ENCODE measurements at regions not wholly inside any gene's neighbourhood (a gene's known extent, or its start where the extent isn't known, plus 50 kb on each side); places are given as distances from the start of the nearest gene placed in this dataset.

- Histone ChIP-seq H3K9ac (ENCODE audit: low read depth, low read length, poor library complexity, severe bottlenecking) (no peak overlapping the region), H3K9me2 (replicated peaks; ENCODE audit: low read depth, low read length) (no peaks in the 10 kb centered on the region), H3K36me3 (ENCODE audit: insufficient read depth, low read length) (no peaks in the 10 kb centered on the region), H4K20me1 (ENCODE audit: insufficient read depth, low read length, poor library complexity, severe bottlenecking) (no peaks in the 10 kb centered on the region), H2AFZ (ENCODE audit: low read length) (no peak overlapping the region), H3K79me2 (ENCODE audit: insufficient read depth, low read length) (no peaks in the 10 kb centered on the region), H3K4me2 (ENCODE audit: low read depth, low read length, poor library complexity, severe bottlenecking) (no peak overlapping the region), H3K4me1 (ENCODE audit: insufficient read depth, low read length, poor library complexity, severe bottlenecking) (no peaks in the 10 kb centered on the region), H3K9me3 (ENCODE audit: insufficient read depth, low read depth, low read length) (peaks cover 10% of the 10 kb centered on the region; the same call in 1 of the 2 replicates), H3K4me3 (ENCODE audit: low read length, poor library complexity, severe bottlenecking) (no peak overlapping the region), H3F3A (ENCODE audit: low read depth) (no peaks in the 10 kb centered on the region), H3K27me3 (ENCODE audit: insufficient read depth, low read length, poor library complexity, severe bottlenecking) (no peaks in the 10 kb centered on the region)
- TF ChIP-seq CTCF (conservative IDR thresholded peaks at IDR 0.05; ENCODE audit: low read length) (no peak), EZH2phosphoT487 (IDR thresholded peaks at IDR 0.05; ENCODE audit: borderline replicate concordance) (no peak)
Measured at GRCh38 chr22:48594016-48594756, 1233.5 kb downstream of the BRD1 start.

DNA sequence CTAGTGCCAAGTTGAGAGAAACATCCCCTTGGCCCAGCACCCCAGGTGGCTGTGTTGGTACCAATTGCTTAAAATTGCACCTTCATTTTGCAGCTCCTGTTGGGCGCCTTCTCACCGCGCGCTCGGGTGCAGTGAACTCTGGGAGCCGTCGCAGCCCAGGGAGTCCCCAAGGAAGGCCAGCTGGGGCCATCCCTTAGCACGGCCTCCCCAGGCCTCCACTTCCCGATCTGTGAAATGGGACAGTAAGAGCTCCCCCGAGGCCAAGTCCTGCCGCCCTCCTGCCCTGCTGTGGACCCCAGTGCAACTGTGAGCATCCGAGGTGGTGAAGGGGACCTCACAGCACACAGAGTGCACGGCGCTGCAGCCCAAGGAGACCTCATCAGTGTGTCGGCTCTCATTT is 1234.1 kb downstream of the BRD1 start:
- TF ChIP-seq CTCF (conservative IDR thresholded peaks at IDR 0.05; ENCODE audit: low read length) (no peak), EZH2phosphoT487 (IDR thresholded peaks at IDR 0.05; ENCODE audit: borderline replicate concordance) (no peak)
- Histone ChIP-seq H4K20me1 (ENCODE audit: insufficient read depth, low read length, poor library complexity, severe bottlenecking) (no peaks in the 10 kb centered on the region), H3K79me2 (ENCODE audit: insufficient read depth, low read length) (no peaks in the 10 kb centered on the region), H3K9me2 (replicated peaks; ENCODE audit: low read depth, low read length) (no peaks in the 10 kb centered on the region), H3K9me3 (ENCODE audit: insufficient read depth, low read depth, low read length) (peaks cover 8% of the 10 kb centered on the region; the same call in 1 of the 2 replicates), H3K9ac (ENCODE audit: low read depth, low read length, poor library complexity, severe bottlenecking) (no peak overlapping the region), H3F3A (ENCODE audit: low read depth) (no peaks in the 10 kb centered on the region), H3K4me2 (ENCODE audit: low read depth, low read length, poor library complexity, severe bottlenecking) (no peak overlapping the region), H2AFZ (ENCODE audit: low read length) (no peak overlapping the region), H3K36me3 (ENCODE audit: insufficient read depth, low read length) (no peaks in the 10 kb centered on the region), H3K4me1 (ENCODE audit: insufficient read depth, low read length, poor library complexity, severe bottlenecking) (no peaks in the 10 kb centered on the region), H3K27me3 (ENCODE audit: insufficient read depth, low read length, poor library complexity, severe bottlenecking) (no peaks in the 10 kb centered on the region), H3K4me3 (ENCODE audit: low read length, poor library complexity, severe bottlenecking) (no peak overlapping the region)

DNA sequence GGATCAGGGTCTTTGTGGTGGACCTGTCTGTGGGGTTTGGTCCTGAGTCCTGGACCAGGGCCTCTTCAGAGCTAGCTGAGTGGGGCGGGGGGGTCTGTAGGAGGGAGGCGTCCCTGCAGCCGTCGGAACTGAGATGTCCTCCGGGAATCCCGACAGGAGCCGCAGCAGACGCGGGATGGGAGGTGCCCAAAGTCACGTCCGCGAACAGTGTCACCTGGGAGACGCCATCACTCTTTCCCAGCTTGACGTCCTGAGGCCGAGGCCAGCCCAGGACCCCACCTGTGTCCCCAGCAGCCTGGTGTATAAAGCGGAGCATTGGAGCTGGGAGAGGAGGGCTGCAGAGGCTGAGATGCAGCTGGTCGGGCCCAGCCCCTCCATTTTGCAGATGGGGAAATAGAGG is 1234.7 kb downstream of the BRD1 start:
- no peaks in the 10 kb centered on the region for H3F3A ChIP-seq (ENCODE audit: low read depth)
- no peaks in the 10 kb centered on the region for H3K9me2 ChIP-seq (replicated peaks; ENCODE audit: low read depth, low read length)
- H3K36me3 ChIP-seq (ENCODE audit: insufficient read depth, low read length): no peaks in the 10 kb centered on the region
- H3K4me3 ChIP-seq (ENCODE audit: low read length, poor library complexity, severe bottlenecking): no peak overlapping the region
- no peak overlapping the region for H2AFZ ChIP-seq (ENCODE audit: low read length)
- H3K4me2 ChIP-seq (ENCODE audit: low read depth, low read length, poor library complexity, severe bottlenecking): no peak overlapping the region
- H3K27me3 ChIP-seq (ENCODE audit: insufficient read depth, low read length, poor library complexity, severe bottlenecking): no peaks in the 10 kb centered on the region
- H3K9ac ChIP-seq (ENCODE audit: low read depth, low read length, poor library complexity, severe bottlenecking): no peak overlapping the region
- no peak for TF ChIP-seq EZH2phosphoT487 (IDR thresholded peaks at IDR 0.05; ENCODE audit: borderline replicate concordance)
- no peak for TF ChIP-seq CTCF (conservative IDR thresholded peaks at IDR 0.05; ENCODE audit: low read length)
- no peaks in the 10 kb centered on the region for H3K79me2 ChIP-seq (ENCODE audit: insufficient read depth, low read length)
- H3K4me1 ChIP-seq (ENCODE audit: insufficient read depth, low read length, poor library complexity, severe bottlenecking): no peaks in the 10 kb centered on the region
- H3K9me3 ChIP-seq (ENCODE audit: insufficient read depth, low read depth, low read length): peaks cover 4% of the 10 kb centered on the region; the same call in 1 of the 2 replicates
- H4K20me1 ChIP-seq (ENCODE audit: insufficient read depth, low read length, poor library complexity, severe bottlenecking): no peaks in the 10 kb centered on the region
